ENCODE measurements at regions not wholly inside any gene's neighbourhood (a gene's known extent, or its start where the extent isn't known, plus 50 kb on each side); places are given as distances from the start of the nearest gene placed in this dataset.
"Not testable (repeated sequence)": the region's sequence is repeated elsewhere in the genome, so short reads cannot be mapped to it uniquely, and the experiment has no call there.

GRCh38 chr14:46574221-46574977 lies 77.2 kb downstream of the RPL10L start:
- WGBS, 2 donors = 67 to 89% methylated on average over 3 of the region's 3 CpGs

GRCh38 chr14:46573498-46573897 lies 78.1 kb downstream of the RPL10L start:
- H3K4me3 ChIP-seq = no peak overlapping the region
- peaks cover 0 to 4% (median 0%) of the 10 kb centered on the region in 4 donors for H3K4me1 ChIP-seq
- H3K36me3 ChIP-seq = no peaks in the 10 kb centered on the region
- no peaks in the 10 kb centered on the region for H3K27me3 ChIP-seq
- intact Hi-C loops (cut with DNase I) = no loop called here
- no peak overlapping the region for H3K27ac ChIP-seq
- no peak for TF ChIP-seq POLR2AphosphoS5 (IDR thresholded peaks at IDR 0.05)
- TF ChIP-seq POLR2A (IDR thresholded peaks at IDR 0.05) = no peak
- no peak for DNase-seq
- H3K9me3 ChIP-seq = no peaks in the 10 kb centered on the region

More at GRCh38 chr14:46574221-46574977, 77.2 kb downstream of the RPL10L start:
- intact Hi-C loops (cut with DNase I) = no loop called here
- Histone ChIP-seq H3K27ac (no peak overlapping the region), H3K4me1 (peaks cover 0 to 4% (median 0%) of the 10 kb centered on the region in 4 donors), H3K9me3 (no peaks in the 10 kb centered on the region), H3K27me3 (no peaks in the 10 kb centered on the region), H3K4me3 (no peak overlapping the region), H3K36me3 (no peaks in the 10 kb centered on the region)
- DNase-seq = no peak
- TF ChIP-seq CTCF (IDR thresholded peaks at IDR 0.05) (no peak), POLR2A (IDR thresholded peaks at IDR 0.05) (no peak), EP300 (IDR thresholded peaks at IDR 0.05) (no peak), POLR2AphosphoS5 (IDR thresholded peaks at IDR 0.05) (no peak)

GRCh38 chr14:46571970-46572369 lies 79.6 kb downstream of the RPL10L start:
- H3K27me3 ChIP-seq = no peaks in the 10 kb centered on the region
- TF ChIP-seq POLR2AphosphoS5 (IDR thresholded peaks at IDR 0.05) (no peak), CTCF (IDR thresholded peaks at IDR 0.05) (no peak)
- no peak overlapping the region for H3K27ac ChIP-seq
- WGBS, 2 donors = 83 to 96% methylated on average over 2 of the region's 2 CpGs
- H3K9me3 ChIP-seq = no peaks in the 10 kb centered on the region
- no peak overlapping the region for H3K4me3 ChIP-seq
- DNase-seq = no peak
- H3K4me1 ChIP-seq = peaks cover 0 to 4% (median 0%) of the 10 kb centered on the region in 4 donors
- intact Hi-C loops (cut with DNase I) = no loop called here
- H3K36me3 ChIP-seq = no peaks in the 10 kb centered on the region

- 84 to 94% methylated on average over 1 of the region's 1 CpG for WGBS, 2 donors
- H3K9me3 ChIP-seq; DNase-seq; H3K4me1 ChIP-seq; H3K4me3 ChIP-seq; intact Hi-C loops (cut with DNase I); H3K36me3 ChIP-seq; H3K27ac ChIP-seq; H3K27me3 ChIP-seq: not testable (repeated sequence)
These were observed 83.4 kb downstream of the RPL10L start for GRCh38 chr14:46568161-46568560.

- Histone ChIP-seq H3K9me3 (peaks cover 0 to under 1% (median 0%) of the 10 kb centered on the region in 4 donors), H3K4me3 (no peak overlapping the region), H3K4me1 (no peaks in the 10 kb centered on the region), H3K36me3 (no peaks in the 10 kb centered on the region), H3K27me3 (no peaks in the 10 kb centered on the region), H3K27ac (no peak overlapping the region)
- no peak for TF ChIP-seq POLR2AphosphoS5 (IDR thresholded peaks at IDR 0.05)
- TF ChIP-seq EP300 (IDR thresholded peaks at IDR 0.05) = no peak
- TF ChIP-seq CTCF (IDR thresholded peaks at IDR 0.05) = no peak
- no peak for TF ChIP-seq POLR2A (IDR thresholded peaks at IDR 0.05)
- intact Hi-C loops (cut with DNase I) = no loop called here
- no peak for DNase-seq
- WGBS, 2 donors = 92 to 93% methylated on average over 9 of the region's 9 CpGs
These were observed 100.7 kb downstream of the RPL10L start for GRCh38 chr14:46550836-46551235.

- H3K4me3 ChIP-seq = no peak overlapping the region
- H3K27me3 ChIP-seq = no peaks in the 10 kb centered on the region
- TF ChIP-seq CTCF (IDR thresholded peaks at IDR 0.05) (no peak), EP300 (IDR thresholded peaks at IDR 0.05) (no peak), POLR2AphosphoS5 (IDR thresholded peaks at IDR 0.05) (no peak), POLR2A (IDR thresholded peaks at IDR 0.05) (no peak)
- no peaks in the 10 kb centered on the region for H3K4me1 ChIP-seq
- no peaks in the 10 kb centered on the region for H3K9me3 ChIP-seq
- H3K27ac ChIP-seq = no peak overlapping the region
- no peak for DNase-seq
- H3K36me3 ChIP-seq = no peaks in the 10 kb centered on the region
- 43 to 68% methylated on average over 2 of the region's 2 CpGs for WGBS, 2 donors
- intact Hi-C loops (cut with DNase I) = no loop called here
These were observed 110.6 kb downstream of the RPL10L start for GRCh38 chr14:46540986-46541385.

Measured in sigmoid colon (tissue), 6 donors.